Prostate gland (tissue), 2 donors: ENCODE measurements at regions not wholly inside any gene's neighbourhood (a gene's known extent, or its start where the extent isn't known, plus 50 kb on each side); places are given as distances from the start of the nearest gene placed in this dataset.

Experiments used
- DNase-seq: peaks from one replicate; pipeline ENCODE4 v3.0.0-alpha.2; 2019; ENCODE audit warnings: low spot score
- H3K27ac ChIP-seq, 2 donors: fragments of 200-600 bp; sonication (generic); 2 replicates each; pipeline ENCODE4 v1.5.1; 2017 to 2019
- H3K27me3 ChIP-seq: fragments of 200-600 bp; sonication (generic); replicated peaks from 2 replicates; pipeline ENCODE4 v1.5.1; 2019; ENCODE audit not compliant: insufficient read depth
- H3K36me3 ChIP-seq, 2 donors: fragments of 200-600 bp; sonication (generic); 1 replicate in 1 of 2; 2 replicates in 1 of 2; pipeline versions ENCODE4 v1.5.1 to v1.8.1; 2017 to 2019
- H3K4me1 ChIP-seq: fragments of 200-600 bp; sonication (generic); replicated peaks from 2 replicates; pipeline ENCODE4 v1.5.1; 2019
- H3K4me3 ChIP-seq, 2 donors: fragments of 200-600 bp; sonication (generic); 2 replicates each; pipeline ENCODE4 v1.5.1; 2017 to 2019
- H3K9me3 ChIP-seq: fragments of 200-600 bp; sonication (generic); 2 replicates; pipeline ENCODE4 v1.5.1; 2017
- POLR2A ChIP-seq: fragments of 450-650 bp; IDR thresholded peaks from one replicate; pipeline ENCODE4 v1.6.1; 2016; ENCODE audit warnings: antibody characterized with exemption, mild to moderate bottlenecking
- POLR2AphosphoS5 ChIP-seq: sonication (generic); formaldehyde crosslinking; IDR thresholded peaks from one replicate; pipeline ENCODE4 v1.6.1; 2017; ENCODE audit warnings: antibody characterized with exemption
- WGBS: methylation state at CpG from one replicate; pipeline ENCODE4 v1.1.5; 2018; 5-methylcytosine and 5-hydroxymethylcytosine counted together
- intact Hi-C: fragments of 100-400 bp; cut with DNase I; formaldehyde crosslinking; loops from one replicate; pipeline ENCODE4 v1.14.2; 2022
- TF ChIP-seq, protein P1 (sequence below), 4 experiments: fragments of 200-600 bp in 2 of 4; fragments of 450-650 bp in 2 of 4; sonication (generic) in 2 of 4; IDR thresholded peaks; 1 replicate in 3 of 4; 2 replicates in 1 of 4; pipeline ENCODE4 v1.5.1; 2016 to 2019; ENCODE audit warnings: antibody characterized with exemption in 4 of 4, mild to moderate bottlenecking in 2 of 4, moderate library complexity in 2 of 4

GRCh38 chr13:75995966-75996365, 359.8 kb downstream of the LMO7 start:
- WGBS, result 89% methylated on average over 2 of the region's 2 CpGs
- intact Hi-C loops, result no loop called here

GRCh38 chr13:75993823-75994222, 357.7 kb downstream of the LMO7 start:
- Histone ChIP-seq H3K27ac (no peak overlapping the region), H3K9me3 (no peaks in the 10 kb centered on the region), H3K27me3 (no peaks in the 10 kb centered on the region), H3K36me3 (no peaks in the 10 kb centered on the region), H3K4me1 (no peaks in the 10 kb centered on the region), H3K4me3 (no peak overlapping the region)
- DNase-seq, result no peak
- intact Hi-C loops, result no loop called here
- 92% methylated on average over 8 of the region's 8 CpGs for WGBS
- TF ChIP-seq, protein P1, sequence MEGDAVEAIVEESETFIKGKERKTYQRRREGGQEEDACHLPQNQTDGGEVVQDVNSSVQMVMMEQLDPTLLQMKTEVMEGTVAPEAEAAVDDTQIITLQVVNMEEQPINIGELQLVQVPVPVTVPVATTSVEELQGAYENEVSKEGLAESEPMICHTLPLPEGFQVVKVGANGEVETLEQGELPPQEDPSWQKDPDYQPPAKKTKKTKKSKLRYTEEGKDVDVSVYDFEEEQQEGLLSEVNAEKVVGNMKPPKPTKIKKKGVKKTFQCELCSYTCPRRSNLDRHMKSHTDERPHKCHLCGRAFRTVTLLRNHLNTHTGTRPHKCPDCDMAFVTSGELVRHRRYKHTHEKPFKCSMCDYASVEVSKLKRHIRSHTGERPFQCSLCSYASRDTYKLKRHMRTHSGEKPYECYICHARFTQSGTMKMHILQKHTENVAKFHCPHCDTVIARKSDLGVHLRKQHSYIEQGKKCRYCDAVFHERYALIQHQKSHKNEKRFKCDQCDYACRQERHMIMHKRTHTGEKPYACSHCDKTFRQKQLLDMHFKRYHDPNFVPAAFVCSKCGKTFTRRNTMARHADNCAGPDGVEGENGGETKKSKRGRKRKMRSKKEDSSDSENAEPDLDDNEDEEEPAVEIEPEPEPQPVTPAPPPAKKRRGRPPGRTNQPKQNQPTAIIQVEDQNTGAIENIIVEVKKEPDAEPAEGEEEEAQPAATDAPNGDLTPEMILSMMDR (IDR thresholded peaks at IDR 0.05), result no peak
- no peak for TF ChIP-seq POLR2A
- no peak for TF ChIP-seq POLR2AphosphoS5

More at GRCh38 chr13:75995966-75996365, 359.8 kb downstream of the LMO7 start:
- no peaks in the 10 kb centered on the region for H3K4me1 ChIP-seq
- H3K27me3 ChIP-seq, result no peaks in the 10 kb centered on the region
- no peak overlapping the region for H3K27ac ChIP-seq
- no peaks in the 10 kb centered on the region for H3K36me3 ChIP-seq
- H3K9me3 ChIP-seq, result no peaks in the 10 kb centered on the region
- DNase-seq, result no peak
- TF ChIP-seq POLR2AphosphoS5 (no peak), POLR2A (no peak)
- TF ChIP-seq, protein P1 (IDR thresholded peaks at IDR 0.05), result no peak
- H3K4me3 ChIP-seq, result no peak overlapping the region

GRCh38 chr13:75993241-75993640, 357.1 kb downstream of the LMO7 start:
- H3K4me1 ChIP-seq, result no peaks in the 10 kb centered on the region
- no peaks in the 10 kb centered on the region for H3K9me3 ChIP-seq
- WGBS, result 60% methylated on average over 3 of the region's 3 CpGs
- intact Hi-C loops, result no loop called here
- DNase-seq, result no peak
- H3K4me3 ChIP-seq, result no peak overlapping the region
- no peaks in the 10 kb centered on the region for H3K27me3 ChIP-seq
- no peaks in the 10 kb centered on the region for H3K36me3 ChIP-seq
- TF ChIP-seq POLR2AphosphoS5, result no peak
- TF ChIP-seq POLR2A, result no peak
- TF ChIP-seq, protein P1 (IDR thresholded peaks at IDR 0.05), result no peak
- H3K27ac ChIP-seq, result no peak overlapping the region

DNA sequence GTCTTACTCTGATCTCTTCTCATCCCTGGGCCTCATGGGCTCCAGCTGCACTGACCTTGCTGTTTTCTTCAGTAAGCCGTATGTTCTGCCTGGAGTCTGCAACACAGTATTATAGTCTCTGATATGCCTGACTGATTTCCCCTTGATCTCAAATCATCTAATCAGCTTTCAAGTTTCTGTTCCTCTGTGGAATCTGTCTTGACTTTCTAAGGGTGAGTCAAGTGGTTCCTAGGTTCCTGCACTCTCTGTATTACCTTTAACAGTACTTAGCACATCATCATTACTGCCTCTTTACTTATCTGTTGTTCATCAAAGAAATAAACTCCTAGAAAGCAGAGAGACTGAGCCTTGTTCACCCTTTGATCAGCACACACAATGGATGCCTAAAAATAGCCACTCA, 350.7 kb downstream of the LMO7 start:
- 86% methylated on average over 1 of the region's 1 CpG for WGBS
- no peak overlapping the region for H3K4me3 ChIP-seq
- no peaks in the 10 kb centered on the region for H3K9me3 ChIP-seq
- TF ChIP-seq, protein P1 (IDR thresholded peaks at IDR 0.05), result no peak
- TF ChIP-seq POLR2A (no peak), POLR2AphosphoS5 (no peak)
- no peaks in the 10 kb centered on the region for H3K27me3 ChIP-seq
- intact Hi-C loops, result no loop called here
- H3K27ac ChIP-seq, result no peak overlapping the region
- H3K36me3 ChIP-seq, result no peaks in the 10 kb centered on the region
- no peaks in the 10 kb centered on the region for H3K4me1 ChIP-seq
- DNase-seq, result no peak

GRCh38 chr13:75985132-75985531, 349.0 kb downstream of the LMO7 start:
- H3K27me3 ChIP-seq, result no peaks in the 10 kb centered on the region
- no peaks in the 10 kb centered on the region for H3K4me1 ChIP-seq
- WGBS, result 63% methylated on average over 1 of the region's 1 CpG
- H3K36me3 ChIP-seq, result no peaks in the 10 kb centered on the region
- TF ChIP-seq POLR2AphosphoS5, result no peak
- TF ChIP-seq, protein P1 (IDR thresholded peaks at IDR 0.05), result no peak
- TF ChIP-seq POLR2A, result no peak
- DNase-seq, result no peak
- H3K4me3 ChIP-seq, result no peak overlapping the region
- intact Hi-C loops, result no loop called here
- no peak overlapping the region for H3K27ac ChIP-seq
- H3K9me3 ChIP-seq, result no peaks in the 10 kb centered on the region
